Dermis blood vessel endothelial cell (primary cell): ENCODE measurements at regions not wholly inside any gene's neighbourhood (a gene's known extent, or its start where the extent isn't known, plus 50 kb on each side); places are given as distances from the start of the nearest gene placed in this dataset.

Source experiments
- DNase-seq: peaks from one replicate; pipeline ENCODE4 v3.0.0; 2010

DNA sequence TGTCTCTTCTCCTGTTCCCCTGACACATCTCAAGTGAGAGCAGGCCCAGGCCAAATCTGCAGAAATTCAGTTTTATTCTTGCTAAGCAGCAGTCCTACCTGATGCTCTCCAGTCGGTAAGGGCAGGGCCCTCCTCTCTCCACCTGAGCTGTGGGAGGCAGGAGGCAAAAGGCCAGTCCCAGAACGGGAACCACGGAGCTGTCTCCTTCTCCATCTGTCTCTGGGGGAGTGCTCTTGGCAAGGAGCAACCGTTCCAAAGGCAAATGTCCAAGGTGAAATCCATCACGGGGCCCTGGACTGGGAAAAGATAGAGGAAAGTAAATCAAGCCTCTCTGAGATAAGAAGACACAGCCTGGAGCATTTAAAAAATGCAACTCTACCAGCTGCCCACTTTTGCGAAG is 65.2 kb upstream of the CDON start:
- DNase-seq, result no peak

DNA sequence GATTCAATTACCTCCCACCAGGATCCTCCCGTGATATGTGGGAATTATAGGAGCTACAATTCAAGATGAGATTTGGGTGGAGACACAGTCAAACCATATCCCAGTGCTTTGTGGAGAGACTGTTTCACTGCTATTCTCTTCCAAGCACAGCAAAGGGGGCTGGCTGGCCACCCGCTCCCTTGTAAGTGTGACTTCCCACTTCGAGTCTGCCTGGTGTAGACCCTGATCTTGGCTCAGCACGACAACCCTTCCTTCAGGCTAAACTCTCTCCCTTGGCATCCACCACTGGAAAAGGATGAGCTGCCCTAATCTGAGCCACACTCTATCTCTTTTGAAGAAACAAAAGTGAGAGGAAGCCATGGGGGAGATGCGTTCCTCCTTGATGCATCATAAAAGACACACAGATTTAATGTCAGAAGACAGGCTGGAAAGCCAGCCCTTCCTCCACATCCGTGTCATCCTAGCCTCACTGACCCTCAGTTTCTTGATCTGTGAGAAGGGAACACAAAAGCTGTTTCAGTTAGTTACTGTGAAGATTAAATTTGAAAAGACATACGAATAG is 64.7 kb upstream of the CDON start:
- no peak for DNase-seq

DNA sequence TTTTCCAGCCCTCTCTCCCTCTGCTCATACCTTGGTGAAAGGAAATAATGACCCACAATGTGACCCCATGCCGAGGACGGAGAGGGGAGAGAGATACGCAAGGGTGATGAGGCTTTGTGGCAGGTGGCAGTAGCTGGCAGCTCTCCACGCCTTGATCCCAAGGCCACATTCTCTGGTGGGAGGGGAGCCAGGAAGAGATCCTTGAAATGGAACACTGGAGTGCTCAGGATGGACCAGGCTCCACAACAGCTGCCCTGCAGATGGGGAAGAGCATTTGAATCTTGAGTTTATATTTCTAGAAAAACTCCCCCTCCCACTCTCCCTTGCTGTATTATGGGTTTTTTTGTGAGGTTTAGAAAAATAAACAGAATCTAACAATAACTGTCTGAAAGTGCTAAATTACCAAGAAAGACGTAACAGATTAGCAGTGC is 61.6 kb upstream of the CDON start:
- no peak for DNase-seq

DNA sequence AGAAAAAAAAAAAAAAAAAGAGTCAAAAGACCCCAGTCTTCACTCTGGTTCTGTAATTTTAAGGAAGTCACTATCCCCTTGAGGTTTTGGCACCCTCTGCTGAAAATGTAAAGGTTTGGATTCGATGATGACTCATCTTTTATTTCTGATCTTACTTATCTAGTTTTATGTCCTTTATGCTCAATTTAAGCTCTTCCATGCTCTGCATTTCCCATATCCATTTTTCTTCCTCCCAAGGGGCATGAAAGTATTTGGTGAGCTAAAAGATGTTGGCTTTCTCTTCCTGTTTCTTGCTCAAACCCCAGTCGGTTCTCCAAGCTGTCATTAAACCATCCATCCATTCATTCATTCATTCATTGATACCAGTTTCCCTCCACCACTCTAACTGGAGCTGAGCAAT is 61.0 kb upstream of the CDON start:
- no peak for DNase-seq

DNA sequence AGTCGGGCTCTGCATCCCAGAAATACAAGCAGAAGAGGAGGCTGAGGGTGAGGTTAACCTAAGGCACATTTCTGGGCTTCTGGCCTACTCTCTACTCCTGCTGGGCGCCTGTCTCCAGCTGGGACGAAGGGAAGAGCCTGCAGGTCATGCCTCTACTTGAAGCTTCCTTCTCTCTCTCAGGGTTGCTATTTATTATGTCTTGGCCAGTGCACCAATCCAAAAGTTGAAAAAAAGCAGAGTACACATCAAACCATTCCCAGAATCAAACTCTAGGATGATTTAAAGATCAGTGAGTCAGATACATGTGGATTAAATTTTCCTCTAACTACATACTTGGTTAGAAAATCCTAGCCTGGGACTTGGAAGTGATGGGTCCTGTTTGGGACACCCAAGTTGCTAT is 60.2 kb upstream of the CDON start:
- DNase-seq, result no peak

DNA sequence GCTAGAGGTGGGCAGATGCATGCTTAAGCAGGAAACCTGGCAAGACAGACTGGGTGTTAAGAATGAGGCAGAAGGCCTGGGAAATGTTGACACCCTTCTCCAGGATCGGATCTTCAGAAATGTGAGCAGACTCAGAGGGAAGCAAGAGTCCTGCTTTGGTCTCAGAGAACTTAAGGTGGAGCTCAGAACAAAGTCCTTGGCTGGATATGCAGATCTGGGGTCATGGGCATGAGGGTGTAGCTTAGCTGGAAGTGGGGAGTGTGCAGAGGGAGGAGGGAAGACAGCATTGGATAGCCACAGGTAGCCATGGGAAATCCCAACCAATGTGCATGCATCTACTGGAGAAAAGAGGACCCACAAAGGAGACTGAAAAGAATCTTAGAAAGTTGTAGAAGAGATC is 58.6 kb upstream of the CDON start:
- DNase-seq, result no peak

DNA sequence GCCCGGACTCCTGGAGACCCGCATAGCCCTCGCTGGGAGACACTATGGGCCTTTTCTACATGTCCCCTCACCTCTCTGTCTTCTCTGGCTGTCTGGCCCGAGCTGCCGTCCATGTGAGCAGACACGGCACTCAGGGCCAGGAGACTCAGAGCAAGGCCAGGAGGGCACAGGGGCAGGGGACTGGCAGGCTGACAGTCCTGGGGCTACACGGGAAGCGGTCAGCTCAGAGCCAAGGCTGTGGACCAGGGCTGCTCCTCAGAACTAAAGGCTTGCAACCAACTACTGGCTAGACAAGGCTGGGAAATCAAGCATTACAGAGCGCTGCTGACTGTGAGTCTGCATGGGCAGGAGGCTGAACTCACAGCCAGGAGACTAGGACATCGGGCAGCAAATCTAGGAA is 56.1 kb upstream of the CDON start:
- DNase-seq, result no peak

DNA sequence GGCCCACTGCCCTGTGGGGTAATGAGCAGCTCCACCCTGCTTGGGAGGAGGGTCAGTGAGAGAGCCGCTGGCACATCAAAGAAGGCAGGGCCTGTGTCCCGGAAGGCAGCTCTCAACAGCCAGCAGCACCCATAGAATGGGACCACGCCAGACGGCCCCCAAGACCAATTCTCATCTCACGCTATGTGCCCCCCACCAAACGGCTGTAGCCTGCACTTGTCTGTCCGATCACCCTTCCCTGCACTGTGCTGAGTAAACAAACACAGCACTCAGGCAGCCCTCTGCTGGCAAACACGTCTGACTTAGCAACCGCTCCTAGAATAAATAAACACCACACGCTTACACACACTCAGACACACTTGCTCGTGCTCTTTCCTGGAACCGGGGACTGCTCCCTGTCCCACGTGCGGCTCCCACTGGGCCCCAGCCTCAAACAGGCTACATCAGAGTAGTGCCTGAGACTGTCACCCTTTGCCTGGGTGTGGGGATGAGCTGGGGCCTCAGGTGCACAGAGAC is 53.2 kb upstream of the CDON start:
- DNase-seq, result peak; percentile 88

DNA sequence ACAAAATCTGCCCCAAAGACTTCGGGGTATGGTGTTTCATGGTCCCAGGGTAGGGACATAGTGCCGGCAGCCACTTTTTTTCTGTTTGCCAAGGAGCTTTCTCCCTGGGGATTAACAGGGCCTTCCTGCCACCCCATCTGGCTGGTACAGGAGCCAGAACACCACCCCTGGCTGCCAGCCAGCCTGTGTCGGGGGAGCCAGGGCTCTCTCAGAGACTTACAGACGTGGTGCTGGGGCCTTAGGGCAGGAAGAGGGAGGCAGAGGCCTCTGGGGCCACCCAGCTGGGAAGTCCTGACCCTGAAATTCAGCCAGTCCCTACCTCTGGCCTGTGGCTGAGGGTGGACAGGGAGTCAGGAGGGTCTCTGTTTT is 52.4 kb upstream of the CDON start:
- DNase-seq, result peak; percentile 41

DNA sequence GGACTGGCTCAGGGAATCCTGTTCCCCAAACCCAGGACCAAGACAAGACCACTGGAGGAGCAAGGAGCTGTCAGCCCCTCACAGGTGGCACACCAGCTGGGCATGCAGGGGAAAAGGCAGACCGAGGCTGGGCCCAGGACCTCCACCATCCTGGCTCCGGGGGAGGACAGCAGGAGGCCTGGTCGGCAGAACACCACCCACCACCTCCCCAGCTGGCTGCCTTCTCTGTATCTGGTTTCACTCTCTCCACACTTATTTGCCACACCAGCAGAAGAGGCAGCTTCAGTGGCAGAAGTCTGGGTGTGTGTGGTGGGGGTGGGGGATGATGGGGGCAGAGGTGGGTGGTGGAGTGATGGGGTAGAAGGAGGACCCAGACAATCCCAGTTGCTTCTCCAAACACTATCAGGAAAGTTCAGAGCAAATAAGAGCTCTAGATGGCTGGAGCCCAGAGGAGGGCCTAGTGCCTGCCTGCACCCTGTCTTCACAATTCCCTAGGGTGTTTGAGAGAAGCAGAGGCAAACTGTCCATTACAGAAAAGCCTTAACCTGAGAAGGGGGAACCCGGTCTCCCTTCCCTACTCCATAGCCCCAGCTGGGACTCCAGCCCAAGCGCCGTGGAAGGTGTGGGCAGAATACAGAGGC is 51.9 kb upstream of the CDON start:
- DNase-seq, result no peak

DNA sequence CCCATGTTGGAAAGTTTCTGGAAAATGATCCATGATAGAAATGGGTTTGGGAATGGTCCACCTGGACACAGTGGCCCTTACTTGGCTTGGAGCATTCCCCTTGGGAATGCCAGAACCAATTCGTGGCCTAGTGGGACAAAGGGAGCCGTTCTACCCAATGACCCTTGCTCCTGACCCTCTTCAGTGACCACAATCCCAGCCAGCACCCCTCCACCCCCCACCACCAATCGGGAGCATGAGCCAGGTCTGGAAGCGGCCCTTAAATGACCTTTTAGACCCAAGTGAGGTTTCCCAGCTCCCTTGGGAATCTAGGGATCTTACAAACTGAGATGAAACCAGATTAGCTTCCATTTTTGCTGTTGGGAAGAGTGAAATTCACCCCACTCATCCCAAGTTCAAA is 51.3 kb upstream of the CDON start:
- DNase-seq, result no peak

DNA sequence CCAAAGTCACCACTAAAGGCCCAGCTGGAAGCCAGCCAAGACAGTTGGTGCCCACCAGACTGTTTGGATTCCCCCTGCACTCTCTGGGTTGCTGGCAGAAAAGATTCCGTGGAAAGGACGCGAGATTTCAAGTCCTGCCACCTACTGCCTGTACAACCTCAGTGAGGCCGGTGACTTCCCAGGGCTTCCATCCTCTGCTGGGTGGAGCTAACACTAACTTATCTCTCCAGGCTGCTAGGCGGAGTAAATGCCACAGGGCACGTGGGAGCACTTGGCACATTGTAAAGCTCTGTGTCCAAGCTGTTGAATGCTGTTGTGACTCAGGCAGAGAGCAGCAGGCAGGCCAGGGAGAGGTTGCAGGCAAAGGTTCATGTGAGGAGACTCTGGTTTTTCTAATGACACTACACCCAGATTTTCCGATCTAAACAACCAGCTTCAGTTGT is 50.9 kb upstream of the CDON start:
- peak; percentile 82 for DNase-seq

DNA sequence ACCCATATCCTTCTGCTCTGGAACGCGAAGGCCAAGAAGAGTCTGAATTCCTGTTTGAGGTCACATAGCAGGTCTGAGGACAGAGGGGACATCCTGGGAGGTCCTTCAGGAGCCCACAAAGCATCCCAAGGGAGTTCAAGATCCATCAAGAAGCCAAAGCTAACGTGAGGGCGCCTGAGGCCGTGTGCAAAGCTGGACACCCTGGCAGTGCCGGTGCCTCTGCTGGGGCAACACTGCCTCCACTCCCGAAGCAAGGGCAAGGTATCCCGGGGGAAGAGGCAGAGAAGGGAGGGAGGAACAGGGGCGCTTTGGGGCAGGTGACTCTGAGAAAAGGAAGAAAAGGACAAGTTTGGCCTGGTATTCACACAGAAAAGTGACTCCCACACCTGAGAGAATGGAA is 50.3 kb upstream of the CDON start:
- DNase-seq, result no peak

DNA sequence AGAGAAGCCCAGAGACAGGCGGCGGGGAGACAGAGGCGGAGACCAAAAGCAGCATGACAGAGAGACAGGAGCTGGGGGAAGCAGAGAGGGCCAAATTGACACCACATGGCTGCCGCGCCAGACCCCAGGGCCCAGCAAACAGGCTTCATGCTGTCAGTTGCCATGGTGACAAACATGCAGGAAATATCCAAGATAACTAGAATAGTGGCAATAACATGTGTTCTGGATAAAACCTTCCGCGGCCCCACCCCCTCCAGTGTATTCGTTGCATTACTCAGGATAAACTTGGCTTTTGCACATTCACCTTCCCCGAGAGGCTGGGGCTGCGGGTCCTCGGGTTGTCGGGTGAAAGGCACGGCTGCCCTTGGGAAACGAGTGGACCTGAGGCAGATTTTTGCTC is 49.9 kb upstream of the CDON start:
- peak; percentile 12 for DNase-seq
